Thymus (tissue), 11 donors: ENCODE measurements at regions not wholly inside any gene's neighbourhood (a gene's known extent, or its start where the extent isn't known, plus 50 kb on each side); places are given as distances from the start of the nearest gene placed in this dataset.

Experiments
- DNase-seq, 9 donors: peaks; one replicate each; pipeline ENCODE4 v3.0.0-alpha.2; 2013; ENCODE audit warnings: low spot score in 9 of 9, low read depth in 6 of 9, missing footprints in 1 of 9
- H3K27ac ChIP-seq, 2 donors: one replicate each; pipeline ENCODE4 v1.5.1; 2013; ENCODE audit warnings: control low read depth in 1 of 2, low read depth in 1 of 2, low read length in 1 of 2, mild to moderate bottlenecking in 1 of 2, moderate library complexity in 1 of 2
- H3K27me3 ChIP-seq, 2 donors: one replicate each; pipeline ENCODE4 v1.5.1; 2013; ENCODE audit warnings: low read length in 1 of 2; ENCODE audit not compliant: control insufficient read depth in 2 of 2, insufficient read depth in 1 of 2
- H3K36me3 ChIP-seq, 2 donors: one replicate each; pipeline ENCODE4 v1.5.1; 2013; ENCODE audit warnings: low read length in 1 of 2, mild to moderate bottlenecking in 1 of 2, moderate library complexity in 1 of 2; ENCODE audit not compliant: control insufficient read depth in 2 of 2, insufficient read depth in 2 of 2
- H3K4me1 ChIP-seq, 2 donors: one replicate each; pipeline ENCODE4 v1.5.1; 2013; ENCODE audit warnings: low read length in 2 of 2; ENCODE audit not compliant: control insufficient read depth in 2 of 2, insufficient read depth in 2 of 2
- H3K4me3 ChIP-seq, 2 donors: one replicate each; pipeline ENCODE4 v1.5.1; 2013; ENCODE audit warnings: low read length in 2 of 2, control low read depth in 1 of 2, mild to moderate bottlenecking in 1 of 2
- H3K9me3 ChIP-seq, 2 donors: one replicate each; pipeline ENCODE4 v1.5.1; 2013; ENCODE audit warnings: low read length in 1 of 2, mild to moderate bottlenecking in 1 of 2; ENCODE audit not compliant: control insufficient read depth in 2 of 2, insufficient read depth in 1 of 2
- WGBS: extraction: QIAGEN DNeasy Blood & Tissue Kit; methylation state at CpG from one replicate; pipeline ENCODE4 v1.1.7; 2013; 5-methylcytosine and 5-hydroxymethylcytosine counted together
- donor health status: healthy.

GRCh38 chr12:39240587-39240986 is 202.3 kb downstream of the KIF21A start:
- Histone ChIP-seq H3K36me3 (no peaks in the 10 kb centered on the region), H3K4me1 (no peaks in the 10 kb centered on the region), H3K4me3 (no peak overlapping the region), H3K27ac (no peak overlapping the region), H3K9me3 (no peaks in the 10 kb centered on the region), H3K27me3 (no peaks in the 10 kb centered on the region)
- DNase-seq = no peak
- WGBS = 52% methylated on average over 1 of the region's 1 CpG

GRCh38 chr12:39239490-39240486 is 203.1 kb downstream of the KIF21A start:
- no peaks in the 10 kb centered on the region for H3K27me3 ChIP-seq
- H3K27ac ChIP-seq = no peak overlapping the region
- no peak overlapping the region for H3K4me3 ChIP-seq
- 74% methylated on average over 5 of the region's 5 CpGs for WGBS
- no peaks in the 10 kb centered on the region for H3K4me1 ChIP-seq
- H3K36me3 ChIP-seq = no peaks in the 10 kb centered on the region
- DNase-seq = no peak
- no peaks in the 10 kb centered on the region for H3K9me3 ChIP-seq

GRCh38 chr12:39237004-39237403 is 205.9 kb downstream of the KIF21A start:
- no peaks in the 10 kb centered on the region for H3K27me3 ChIP-seq
- 93% methylated on average over 2 of the region's 2 CpGs for WGBS
- H3K4me1 ChIP-seq = no peaks in the 10 kb centered on the region
- H3K9me3 ChIP-seq = no peaks in the 10 kb centered on the region
- H3K36me3 ChIP-seq = no peaks in the 10 kb centered on the region
- H3K4me3 ChIP-seq = no peak overlapping the region
- H3K27ac ChIP-seq = no peak overlapping the region
- DNase-seq = no peak

GRCh38 chr12:39235990-39236767 is 206.7 kb downstream of the KIF21A start:
- Histone ChIP-seq H3K27me3 (no peaks in the 10 kb centered on the region), H3K4me3 (no peak overlapping the region), H3K27ac (no peak overlapping the region), H3K4me1 (no peaks in the 10 kb centered on the region), H3K36me3 (no peaks in the 10 kb centered on the region), H3K9me3 (no peaks in the 10 kb centered on the region)
- 89% methylated on average over 4 of the region's 4 CpGs for WGBS
- DNase-seq = no peak

GRCh38 chr12:39230086-39230485 is 212.8 kb downstream of the KIF21A start:
- H3K27me3 ChIP-seq = no peaks in the 10 kb centered on the region
- 91% methylated on average over 3 of the region's 3 CpGs for WGBS
- H3K4me3 ChIP-seq = no peak overlapping the region
- H3K36me3 ChIP-seq = no peaks in the 10 kb centered on the region
- no peak for DNase-seq
- H3K27ac ChIP-seq = no peak overlapping the region
- H3K9me3 ChIP-seq = peaks cover 0 to under 1% of the 10 kb centered on the region in 2 donors
- H3K4me1 ChIP-seq = no peaks in the 10 kb centered on the region

- no peaks in the 10 kb centered on the region for H3K36me3 ChIP-seq
- no peaks in the 10 kb centered on the region for H3K27me3 ChIP-seq
- H3K4me1 ChIP-seq = no peaks in the 10 kb centered on the region
- 52% methylated on average over 2 of the region's 2 CpGs for WGBS
- no peak overlapping the region for H3K27ac ChIP-seq
- peaks cover 0 to 8% of the 10 kb centered on the region in 2 donors for H3K9me3 ChIP-seq
- no peak for DNase-seq
- H3K4me3 ChIP-seq = no peak overlapping the region
Observed at GRCh38 chr12:39227218-39227617, 215.7 kb downstream of the KIF21A start.

- Histone ChIP-seq H3K27ac (no peak overlapping the region), H3K36me3 (no peaks in the 10 kb centered on the region), H3K4me1 (no peaks in the 10 kb centered on the region), H3K9me3 (peaks cover 0 to 8% of the 10 kb centered on the region in 2 donors), H3K27me3 (no peaks in the 10 kb centered on the region), H3K4me3 (no peak overlapping the region)
- DNase-seq = no peak
Observed at GRCh38 chr12:39224971-39225370, 217.9 kb downstream of the KIF21A start.

- H3K36me3 ChIP-seq = no peaks in the 10 kb centered on the region
- no peaks in the 10 kb centered on the region for H3K27me3 ChIP-seq
- peaks cover 0 to 8% of the 10 kb centered on the region in 2 donors for H3K9me3 ChIP-seq
- no peak overlapping the region for H3K4me3 ChIP-seq
- DNase-seq = no peak
- WGBS = 69% methylated on average over 4 of the region's 4 CpGs
- H3K4me1 ChIP-seq = no peaks in the 10 kb centered on the region
- H3K27ac ChIP-seq = no peak overlapping the region
Observed at GRCh38 chr12:39205969-39206368, 237.0 kb downstream of the KIF21A start.

GRCh38 chr12:39199351-39199750 is 243.6 kb downstream of the KIF21A start:
- no peaks in the 10 kb centered on the region for H3K4me1 ChIP-seq
- H3K27me3 ChIP-seq = no peaks in the 10 kb centered on the region
- no peak for DNase-seq
- H3K9me3 ChIP-seq = no peaks in the 10 kb centered on the region
- 4% methylated on average over 4 of the region's 4 CpGs for WGBS
- H3K36me3 ChIP-seq = no peaks in the 10 kb centered on the region
- no peak overlapping the region for H3K4me3 ChIP-seq
- no peak overlapping the region for H3K27ac ChIP-seq
